Brain microvascular endothelial cell (primary cell): ENCODE measurements at regions not wholly inside any gene's neighbourhood (a gene's known extent, or its start where the extent isn't known, plus 50 kb on each side); places are given as distances from the start of the nearest gene placed in this dataset.

Experiments
- DNase-seq: peaks from one replicate; pipeline ENCODE4 v3.0.0-alpha.2; 2020
- H3K27ac ChIP-seq: fragments of 250-450 bp; sonication (Bioruptor Pico); 2 replicates; pipeline ENCODE4 v1.5.1; 2020; ENCODE audit warnings: mild to moderate bottlenecking, moderate library complexity
- H3K27me3 ChIP-seq: fragments of 250-450 bp; sonication (Bioruptor Pico); replicated peaks from 2 replicates; pipeline ENCODE4 v1.5.1; 2020; ENCODE audit warnings: mild to moderate bottlenecking
- H3K36me3 ChIP-seq: fragments of 250-450 bp; sonication (Bioruptor Pico); replicated peaks from 2 replicates; pipeline ENCODE4 v1.5.1; 2020; ENCODE audit warnings: mild to moderate bottlenecking
- H3K4me3 ChIP-seq: 2 replicates; pipeline ENCODE4 v1.5.1; 2011; ENCODE audit warnings: low read depth, mild to moderate bottlenecking, control low read depth, low read length, moderate library complexity
- CTCF ChIP-seq: IDR thresholded peaks from 2 replicates; pipeline ENCODE4 v1.5.1; 2011; ENCODE audit warnings: low read depth, mild to moderate bottlenecking, moderate library complexity, low read length, control low read depth, inconsistent platforms; ENCODE audit errors: missing control alignments
- in situ Hi-C: cut with HindIII; loops from 2 replicates; pipeline ENCODE4 v1.10.0; 2017; ENCODE audit warnings: low sequenced_read_pairs, low pct_ligation_motif_present

GRCh38 chr15:95903352-95903751, 427.1 kb upstream of the NR2F2 start:
- no peak for DNase-seq
- in situ Hi-C loops = no loop called here
- H3K4me3 ChIP-seq = no peak overlapping the region
- TF ChIP-seq CTCF = no peak
- H3K27ac ChIP-seq = no peak overlapping the region
- H3K27me3 ChIP-seq = no peaks in the 10 kb centered on the region
- no peaks in the 10 kb centered on the region for H3K36me3 ChIP-seq

DNA sequence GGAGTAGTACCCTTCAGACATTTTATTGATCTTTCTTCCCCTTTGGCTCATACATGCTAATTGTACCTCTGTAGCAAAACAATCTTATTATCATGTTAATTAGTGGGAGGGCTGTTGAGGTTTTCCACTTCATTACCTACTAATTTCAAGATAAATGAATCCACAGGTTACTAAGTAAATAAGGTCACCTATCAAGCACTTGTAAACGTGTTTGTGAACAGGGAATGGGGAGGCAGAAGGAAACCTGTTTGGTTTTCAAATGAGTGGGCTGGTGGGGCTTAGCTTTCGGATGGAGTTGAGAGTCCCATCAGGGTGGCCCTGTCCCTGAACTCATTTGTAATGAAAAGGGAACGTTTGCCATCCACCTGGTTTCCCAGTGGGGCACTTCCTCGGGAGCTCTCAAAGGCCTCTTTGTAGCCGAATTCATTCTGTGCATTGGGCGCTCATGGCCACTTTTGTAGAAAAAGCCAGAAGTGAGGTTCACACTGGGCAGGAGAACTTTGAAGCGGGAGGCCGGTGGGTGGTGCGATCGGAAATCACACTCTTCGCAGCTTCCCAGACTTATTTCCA, 419.8 kb upstream of the NR2F2 start:
- H3K36me3 ChIP-seq = no peaks in the 10 kb centered on the region
- DNase-seq = no peak
- in situ Hi-C loops = no loop called here
- no peak overlapping the region for H3K27ac ChIP-seq
- no peaks in the 10 kb centered on the region for H3K27me3 ChIP-seq
- no peak overlapping the region for H3K4me3 ChIP-seq
- TF ChIP-seq CTCF = no peak

DNA sequence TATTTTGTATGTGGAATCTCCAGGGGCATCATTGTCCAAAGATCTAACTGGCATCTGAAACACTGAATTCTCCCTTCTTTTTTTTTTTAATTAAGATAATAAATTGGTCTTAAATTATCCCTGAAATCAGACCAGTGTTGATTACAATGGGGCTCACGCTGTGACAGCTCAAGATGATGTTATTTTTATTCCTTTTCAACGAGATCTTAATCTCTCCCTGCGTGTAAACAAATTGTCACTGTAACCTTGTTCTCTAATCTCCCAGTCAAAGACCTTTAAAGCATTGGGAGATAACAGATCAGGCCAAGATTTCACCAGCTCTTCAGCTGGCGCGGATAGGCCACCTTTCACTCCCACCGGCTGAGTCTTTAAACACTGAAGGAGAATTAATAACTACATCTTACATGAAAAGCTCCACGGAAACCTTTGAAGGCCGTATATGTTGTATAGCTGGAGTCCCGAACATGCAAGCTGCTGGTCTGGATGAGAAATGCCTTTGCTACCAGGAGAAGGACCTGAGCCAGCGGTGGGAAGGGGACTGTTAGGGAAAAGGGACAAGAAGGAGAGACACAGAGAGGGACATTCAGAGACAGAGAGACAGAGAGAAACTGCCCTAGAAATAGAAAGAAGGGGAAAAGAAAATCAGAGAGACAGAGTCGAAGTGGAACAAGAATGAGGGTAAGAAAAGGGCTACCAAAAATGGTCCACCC, 418.8 kb upstream of the NR2F2 start:
- Histone ChIP-seq H3K27ac (no peak overlapping the region), H3K27me3 (no peaks in the 10 kb centered on the region), H3K36me3 (no peaks in the 10 kb centered on the region), H3K4me3 (no peak overlapping the region)
- no peak for DNase-seq
- in situ Hi-C loops = no loop called here
- no peak for TF ChIP-seq CTCF

GRCh38 chr15:95912280-95912625, 418.2 kb upstream of the NR2F2 start:
- DNase-seq = no peak
- no peaks in the 10 kb centered on the region for H3K36me3 ChIP-seq
- in situ Hi-C loops = no loop called here
- H3K27ac ChIP-seq = no peak overlapping the region
- no peaks in the 10 kb centered on the region for H3K27me3 ChIP-seq
- H3K4me3 ChIP-seq = no peak overlapping the region
- TF ChIP-seq CTCF = no peak

DNA sequence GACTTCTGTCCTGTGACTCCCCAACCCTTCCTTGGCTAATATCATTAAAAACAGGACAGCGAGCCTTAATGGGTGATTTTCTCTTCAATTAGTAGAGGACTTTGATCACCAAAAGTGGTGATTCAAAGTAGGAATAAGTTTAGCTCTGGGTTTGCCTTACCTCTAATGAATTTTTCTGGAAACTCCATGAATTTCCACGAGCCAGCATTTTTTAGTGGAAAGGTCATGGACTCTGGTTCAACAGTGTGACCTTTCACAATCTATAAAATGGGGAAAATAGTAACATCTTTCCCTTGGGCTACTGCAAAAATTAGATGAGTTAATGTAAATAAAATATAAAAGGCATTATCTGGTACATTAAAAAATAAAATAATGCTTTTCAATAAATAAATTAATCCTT, 417.8 kb upstream of the NR2F2 start:
- H3K27ac ChIP-seq = no peak overlapping the region
- TF ChIP-seq CTCF = no peak
- H3K27me3 ChIP-seq = no peaks in the 10 kb centered on the region
- H3K36me3 ChIP-seq = no peaks in the 10 kb centered on the region
- in situ Hi-C loops = no loop called here
- no peak overlapping the region for H3K4me3 ChIP-seq
- no peak for DNase-seq

GRCh38 chr15:95916568-95916967, 413.9 kb upstream of the NR2F2 start:
- no peak overlapping the region for H3K27ac ChIP-seq
- in situ Hi-C loops = no loop called here
- H3K36me3 ChIP-seq = no peaks in the 10 kb centered on the region
- no peak overlapping the region for H3K4me3 ChIP-seq
- no peaks in the 10 kb centered on the region for H3K27me3 ChIP-seq
- no peak for DNase-seq
- TF ChIP-seq CTCF = no peak
